Uterus (tissue), 2 donors: ENCODE measurements at regions not wholly inside any gene's neighbourhood (a gene's known extent, or its start where the extent isn't known, plus 50 kb on each side); places are given as distances from the start of the nearest gene placed in this dataset.

Experiments used
- CTCF ChIP-seq, 4 experiments: fragments of 200-600 bp in 2 of 4; fragments of 450-650 bp in 2 of 4; sonication (generic) in 2 of 4; IDR thresholded peaks; one replicate each; pipeline ENCODE4 v1.5.1; 2016 to 2019; ENCODE audit warnings: antibody characterized with exemption in 4 of 4, mild to moderate bottlenecking in 2 of 4, moderate library complexity in 1 of 4
- POLR2A ChIP-seq, 2 donors: fragments of 450-650 bp; IDR thresholded peaks; one replicate each; pipeline ENCODE4 v1.6.1; 2016; ENCODE audit warnings: antibody characterized with exemption in 2 of 2, mild to moderate bottlenecking in 1 of 2, moderate library complexity in 1 of 2

GRCh38 chr2:183935005-183935404 is 663.3 kb upstream of the ZNF804A start:
- TF ChIP-seq CTCF (IDR thresholded peaks at IDR 0.05) (no peak), POLR2A (IDR thresholded peaks at IDR 0.05) (no peak)
